ENCODE measurements at regions not wholly inside any gene's neighbourhood (a gene's known extent, or its start where the extent isn't known, plus 50 kb on each side); places are given as distances from the start of the nearest gene placed in this dataset.

- TF ChIP-seq HMGXB4 (CRISPR knock-in tag; IDR thresholded peaks at IDR 0.05) (no peak), ATF6 (CRISPR knock-in tag; IDR thresholded peaks at IDR 0.05) (no peak)
Measured at GRCh38 chr6:14270925-14271788, 153.6 kb downstream of the CD83 start (continued).

GRCh38 chr6:14271789-14272736 is 154.5 kb downstream of the CD83 start:
- ATAC-seq (no peak), DNase-seq (ENCODE audit: low spot score) (no peak)
- Mint-ChIP-seq H3K9me3 (peaks cover 12% of the 10 kb centered on the region), H3K4me1 (peaks cover 33% of the 10 kb centered on the region), H3K27me3 (ENCODE audit: low read depth) (peaks cover 59% of the 10 kb centered on the region), H3K27ac (no peak overlapping the region), H3K4me3 (no peak overlapping the region), H3K36me3 (peaks cover 11% of the 10 kb centered on the region)
- ChIA-PET POLR2A (interaction anchor here (0.5 kb wide), 1 partner anchor 73 kb away, joined by 3 read pairs; no protein-coding TSS in a partner anchor), CTCF (interaction anchor here (0.8 to 1.3 kb wide), 2 partner anchors 7 to 60 kb away, joined by 4 read pairs; no protein-coding TSS in a partner anchor)
- no peak for TF ChIP-seq MYBL2 (CRISPR knock-in tag; IDR thresholded peaks at IDR 0.05)
- TF ChIP-seq NR2C2 (CRISPR knock-in tag; IDR thresholded peaks at IDR 0.05): no peak
- no peak for TF ChIP-seq ATF2 (CRISPR knock-in tag; IDR thresholded peaks at IDR 0.05; ENCODE audit: borderline replicate concordance, low read depth)
- TF ChIP-seq STAT6 (CRISPR knock-in tag; conservative IDR thresholded peaks at IDR 0.05; ENCODE audit: low read depth): no peak
- TF ChIP-seq ETV6 (CRISPR knock-in tag; IDR thresholded peaks at IDR 0.05): no peak

GRCh38 chr6:14272737-14273085 is 155.1 kb downstream of the CD83 start:
- H3K36me3 Mint-ChIP-seq: peaks cover 11% of the 10 kb centered on the region
- H3K9me3 Mint-ChIP-seq: peaks cover 12% of the 10 kb centered on the region
- no peak overlapping the region for H3K27ac Mint-ChIP-seq
- no peak for DNase-seq (ENCODE audit: low spot score)
- ChIA-PET POLR2A (interaction anchor here (0.5 kb wide), 1 partner anchor 72 kb away, joined by 3 read pairs; no protein-coding TSS in a partner anchor), CTCF (interaction anchor here (0.5 to 1.3 kb wide), 3 partner anchors 8 to 226 kb away, joined by 4 to 7 read pairs (median 4); no protein-coding TSS in a partner anchor)
- no peak overlapping the region for H3K4me3 Mint-ChIP-seq
- no peak for ATAC-seq
- H3K27me3 Mint-ChIP-seq (ENCODE audit: low read depth): peaks cover 64% of the 10 kb centered on the region
- H3K4me1 Mint-ChIP-seq: peaks cover 37% of the 10 kb centered on the region
- TF ChIP-seq USF1 (CRISPR knock-in tag; IDR thresholded peaks at IDR 0.05): no peak
- no peak for TF ChIP-seq NR2C2 (CRISPR knock-in tag; IDR thresholded peaks at IDR 0.05)
- TF ChIP-seq MXD4 (CRISPR knock-in tag; IDR thresholded peaks at IDR 0.05; ENCODE audit: borderline replicate concordance): no peak
- TF ChIP-seq IRF2 (CRISPR knock-in tag; IDR thresholded peaks at IDR 0.05; ENCODE audit: borderline replicate concordance, low read depth): no peak
- no peak for TF ChIP-seq ZNF512 (CRISPR knock-in tag; IDR thresholded peaks at IDR 0.05; ENCODE audit: borderline replicate concordance)
- TF ChIP-seq ERG (CRISPR knock-in tag; IDR thresholded peaks at IDR 0.05): no peak
- TF ChIP-seq FOXP1 (CRISPR knock-in tag; IDR thresholded peaks at IDR 0.05; ENCODE audit: borderline replicate concordance): no peak
- no peak for TF ChIP-seq CREB1 (CRISPR knock-in tag; IDR thresholded peaks at IDR 0.05)
- TF ChIP-seq NFE2L1 (CRISPR knock-in tag; IDR thresholded peaks at IDR 0.05): no peak
- no peak for TF ChIP-seq TEAD4 (CRISPR knock-in tag; IDR thresholded peaks at IDR 0.05)
- TF ChIP-seq PRRX2 (CRISPR knock-in tag; IDR thresholded peaks at IDR 0.05): no peak
- no peak for TF ChIP-seq CREM (CRISPR knock-in tag; IDR thresholded peaks at IDR 0.05)
